ENCODE measurements at regions not wholly inside any gene's neighbourhood (a gene's known extent, or its start where the extent isn't known, plus 50 kb on each side); places are given as distances from the start of the nearest gene placed in this dataset.

DNA sequence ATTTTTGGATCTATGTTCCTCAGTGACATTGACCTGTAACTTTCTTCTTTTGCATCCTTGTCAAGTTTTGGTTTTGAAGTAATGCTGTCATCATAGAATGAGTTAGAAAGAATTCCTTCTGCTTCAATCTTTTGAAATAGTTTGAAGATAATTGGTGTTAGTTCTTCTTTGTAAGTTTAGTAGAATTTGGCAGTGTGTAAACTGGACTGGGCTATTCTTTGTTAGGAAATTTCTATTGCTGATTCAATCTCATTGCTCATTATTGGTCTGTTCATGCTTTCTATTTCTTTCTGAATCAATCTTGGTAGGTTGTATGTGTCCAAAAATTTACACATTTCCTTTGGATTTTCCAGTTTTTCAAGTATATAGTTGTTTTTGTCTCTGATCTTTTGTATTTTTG is 101.7 kb upstream of the SPRY2 start:
- Histone ChIP-seq H3K27ac (no peak overlapping the region), H3K36me3 (replicated peaks) (no peaks in the 10 kb centered on the region), H3K4me3 (ENCODE audit: low read depth, low read length) (no peak overlapping the region), H3K27me3 (replicated peaks) (no peaks in the 10 kb centered on the region)
- TF ChIP-seq CTCF (IDR thresholded peaks at IDR 0.05; ENCODE audit: low read depth, low read length, missing control alignments): no peak
- no peak for DNase-seq
- in situ Hi-C loops (cut with HindIII; ENCODE audit: low pct_ligation_motif_present, low sequenced_read_pairs): no loop called here

- Histone ChIP-seq H3K36me3 (replicated peaks) (no peaks in the 10 kb centered on the region), H3K27me3 (replicated peaks) (no peaks in the 10 kb centered on the region), H3K27ac (no peak overlapping the region), H3K4me3 (ENCODE audit: low read depth, low read length) (no peak overlapping the region)
- in situ Hi-C loops (cut with HindIII; ENCODE audit: low pct_ligation_motif_present, low sequenced_read_pairs): no loop called here
- TF ChIP-seq CTCF (IDR thresholded peaks at IDR 0.05; ENCODE audit: low read depth, low read length, missing control alignments): no peak
- no peak for DNase-seq
Observed at GRCh38 chr13:80441968-80442367, 101.0 kb upstream of the SPRY2 start.

DNA sequence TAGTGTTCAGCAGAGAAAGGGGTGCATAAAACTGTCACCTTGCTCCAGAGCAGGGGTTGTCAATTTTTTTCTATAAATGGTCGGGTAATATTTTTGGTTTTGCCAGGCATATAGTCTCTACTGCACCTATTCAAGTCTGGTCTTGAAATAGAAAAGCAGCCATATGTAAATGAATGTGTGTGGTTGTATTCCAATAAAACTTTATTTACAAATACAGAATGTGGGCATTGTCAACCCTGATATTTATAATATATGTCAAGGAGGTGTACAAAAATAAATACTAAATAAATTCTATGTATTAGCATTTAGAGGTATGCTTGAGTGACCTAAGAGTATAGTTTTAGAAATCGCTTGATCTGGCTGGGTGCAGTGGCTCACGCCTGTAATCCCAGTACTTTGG is 97.6 kb upstream of the SPRY2 start:
- no peak for DNase-seq
- in situ Hi-C loops (cut with HindIII; ENCODE audit: low pct_ligation_motif_present, low sequenced_read_pairs): no loop called here

GRCh38 chr13:80437231-80437630 is 96.3 kb upstream of the SPRY2 start:
- no peak overlapping the region for H3K4me3 ChIP-seq (ENCODE audit: low read depth, low read length)
- H3K27me3 ChIP-seq (replicated peaks): no peaks in the 10 kb centered on the region
- H3K36me3 ChIP-seq (replicated peaks): no peaks in the 10 kb centered on the region
- no peak for DNase-seq
- no peak for TF ChIP-seq CTCF (IDR thresholded peaks at IDR 0.05; ENCODE audit: low read depth, low read length, missing control alignments)
- in situ Hi-C loops (cut with HindIII; ENCODE audit: low pct_ligation_motif_present, low sequenced_read_pairs): no loop called here
- H3K27ac ChIP-seq: no peak overlapping the region

More for the DNA sequence above, 97.6 kb upstream of the SPRY2 start:
- Histone ChIP-seq H3K4me3 (ENCODE audit: low read depth, low read length) (no peak overlapping the region), H3K36me3 (replicated peaks) (no peaks in the 10 kb centered on the region), H3K27me3 (replicated peaks) (no peaks in the 10 kb centered on the region), H3K27ac (no peak overlapping the region)
- no peak for TF ChIP-seq CTCF (IDR thresholded peaks at IDR 0.05; ENCODE audit: low read depth, low read length, missing control alignments)

DNA sequence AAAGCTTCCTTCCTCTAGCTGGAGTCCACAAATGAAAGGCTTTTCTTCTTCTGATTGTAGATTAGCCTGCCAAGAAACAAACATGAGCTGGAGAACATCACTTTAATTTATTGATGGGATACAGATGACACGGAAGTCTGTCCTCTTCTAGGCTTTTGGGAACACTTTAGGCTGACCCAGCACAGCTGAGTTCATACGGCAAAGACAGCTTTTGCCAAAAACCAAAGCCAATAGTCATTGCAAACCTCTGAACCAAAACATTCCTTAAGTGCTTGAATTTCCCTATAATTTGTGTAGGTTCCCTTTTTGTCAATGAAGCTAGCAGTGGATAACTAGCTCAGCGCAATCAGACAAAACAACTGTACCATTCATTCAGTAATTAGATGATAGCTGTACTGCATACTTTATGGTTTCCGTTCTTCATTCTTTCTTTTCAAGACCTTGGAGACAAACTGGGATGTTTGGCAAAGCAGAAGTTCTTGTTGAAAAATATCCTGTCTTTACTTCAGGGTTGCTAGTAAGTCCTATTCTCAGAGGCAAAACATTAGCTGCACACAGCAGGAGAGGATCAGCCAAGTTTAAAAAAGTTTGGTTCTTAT is 95.7 kb upstream of the SPRY2 start:
- no peak for DNase-seq
- in situ Hi-C loops (cut with HindIII; ENCODE audit: low pct_ligation_motif_present, low sequenced_read_pairs): no loop called here
- H3K36me3 ChIP-seq (replicated peaks): no peaks in the 10 kb centered on the region
- H3K27ac ChIP-seq: no peak overlapping the region
- no peak for TF ChIP-seq CTCF (IDR thresholded peaks at IDR 0.05; ENCODE audit: low read depth, low read length, missing control alignments)
- H3K27me3 ChIP-seq (replicated peaks): no peaks in the 10 kb centered on the region
- no peak overlapping the region for H3K4me3 ChIP-seq (ENCODE audit: low read depth, low read length)

GRCh38 chr13:80430561-80430960 is 89.6 kb upstream of the SPRY2 start:
- no peak for TF ChIP-seq CTCF (IDR thresholded peaks at IDR 0.05; ENCODE audit: low read depth, low read length, missing control alignments)
- no peak for DNase-seq
- Histone ChIP-seq H3K27ac (no peak overlapping the region), H3K36me3 (replicated peaks) (no peaks in the 10 kb centered on the region), H3K27me3 (replicated peaks) (no peaks in the 10 kb centered on the region), H3K4me3 (ENCODE audit: low read depth, low read length) (no peak overlapping the region)
- in situ Hi-C loops (cut with HindIII; ENCODE audit: low pct_ligation_motif_present, low sequenced_read_pairs): no loop called here
